Fibroblast of lung (primary cell): ENCODE measurements at regions not wholly inside any gene's neighbourhood (a gene's known extent, or its start where the extent isn't known, plus 50 kb on each side); places are given as distances from the start of the nearest gene placed in this dataset.

Experiments used
- EZH2 ChIP-seq: IDR thresholded peaks from 2 replicates; pipeline ENCODE4 v1.5.1; 2012; ENCODE audit warnings: low read length, control low read depth, mild to moderate bottlenecking; ENCODE audit errors: missing control alignments
- TF ChIP-seq, protein P1 (sequence below), 2 donors: IDR thresholded peaks in 1 of 2; conservative IDR thresholded peaks in 1 of 2; 1 replicate in 1 of 2; 2 replicates in 1 of 2; pipeline ENCODE4 v1.5.1; 2011 to 2012; ENCODE audit warnings: low read length in 2 of 2, control low read depth in 1 of 2, inconsistent platforms in 1 of 2, low read depth in 1 of 2, mild to moderate bottlenecking in 1 of 2

DNA sequence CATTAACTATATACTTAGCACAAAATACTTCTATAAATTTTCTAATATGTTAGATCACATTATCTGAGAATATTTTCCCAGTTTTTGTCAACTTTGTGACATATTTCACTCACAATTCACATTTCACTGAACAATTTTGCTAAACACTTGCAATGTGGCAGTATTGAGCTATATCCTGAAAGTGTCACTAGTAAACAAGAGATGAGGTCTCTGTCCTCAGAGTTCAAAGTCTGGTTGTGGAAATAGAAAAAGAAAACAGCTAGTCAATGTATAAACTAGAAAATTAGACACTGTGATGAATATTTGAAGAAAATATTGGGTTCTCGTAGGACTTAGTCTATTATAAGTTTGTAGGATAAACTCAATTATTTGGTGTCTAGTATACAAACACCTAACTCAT is 87.4 kb upstream of the CHORDC1 start:
- TF ChIP-seq, protein P1, sequence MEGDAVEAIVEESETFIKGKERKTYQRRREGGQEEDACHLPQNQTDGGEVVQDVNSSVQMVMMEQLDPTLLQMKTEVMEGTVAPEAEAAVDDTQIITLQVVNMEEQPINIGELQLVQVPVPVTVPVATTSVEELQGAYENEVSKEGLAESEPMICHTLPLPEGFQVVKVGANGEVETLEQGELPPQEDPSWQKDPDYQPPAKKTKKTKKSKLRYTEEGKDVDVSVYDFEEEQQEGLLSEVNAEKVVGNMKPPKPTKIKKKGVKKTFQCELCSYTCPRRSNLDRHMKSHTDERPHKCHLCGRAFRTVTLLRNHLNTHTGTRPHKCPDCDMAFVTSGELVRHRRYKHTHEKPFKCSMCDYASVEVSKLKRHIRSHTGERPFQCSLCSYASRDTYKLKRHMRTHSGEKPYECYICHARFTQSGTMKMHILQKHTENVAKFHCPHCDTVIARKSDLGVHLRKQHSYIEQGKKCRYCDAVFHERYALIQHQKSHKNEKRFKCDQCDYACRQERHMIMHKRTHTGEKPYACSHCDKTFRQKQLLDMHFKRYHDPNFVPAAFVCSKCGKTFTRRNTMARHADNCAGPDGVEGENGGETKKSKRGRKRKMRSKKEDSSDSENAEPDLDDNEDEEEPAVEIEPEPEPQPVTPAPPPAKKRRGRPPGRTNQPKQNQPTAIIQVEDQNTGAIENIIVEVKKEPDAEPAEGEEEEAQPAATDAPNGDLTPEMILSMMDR (conservative IDR thresholded peaks at IDR 0.05 in 1 of 2, IDR thresholded peaks at IDR 0.05 in 1 of 2; ENCODE audit: low read depth in 1 of 2, low read length in 2 of 2), result no peak
- TF ChIP-seq EZH2, result no peak
